Keratinocyte (primary cell): ENCODE measurements at regions not wholly inside any gene's neighbourhood (a gene's known extent, or its start where the extent isn't known, plus 50 kb on each side); places are given as distances from the start of the nearest gene placed in this dataset.
A peak's percentile ranks its signal among the peaks of the same experiment; 100 is the strongest.

Experiments
- DNase-seq: peaks from one replicate; pipeline ENCODE4 v3.0.0-alpha.2; 2011; ENCODE audit warnings: low read depth, missing footprints, low spot score
- FAIRE-seq: peaks from 2 replicates; lab custom pipeline; 2011; peaks lifted over from hg19 to GRCh38; lab: Jason Lieb, UNC
- H2AFZ ChIP-seq: 2 replicates; pipeline ENCODE4 v1.6.0; 2012; ENCODE audit warnings: low read length, control low read depth, inconsistent platforms; ENCODE audit not compliant: control insufficient read depth
- H3K27ac ChIP-seq: 2 replicates; pipeline ENCODE4 v1.5.1; 2011; ENCODE audit warnings: low read length; ENCODE audit not compliant: control insufficient read depth, insufficient read depth
- H3K27me3 ChIP-seq: 3 replicates; pipeline ENCODE4 v1.6.0; 2011; ENCODE audit warnings: low read length; ENCODE audit not compliant: control insufficient read depth, insufficient read depth; ENCODE audit errors: extremely low read depth
- H3K36me3 ChIP-seq, 2 experiments: 2 replicates in 1 of 2; 3 replicates in 1 of 2; pipeline ENCODE4 v1.5.1; 2011; ENCODE audit warnings: low read length in 2 of 2, mild to moderate bottlenecking in 1 of 2; ENCODE audit not compliant: control insufficient read depth in 2 of 2, insufficient read depth in 2 of 2; ENCODE audit errors: extremely low read depth in 1 of 2
- H3K4me1 ChIP-seq: 3 replicates; pipeline ENCODE4 v1.5.1; 2011; ENCODE audit warnings: low read length; ENCODE audit not compliant: control insufficient read depth, insufficient read depth; ENCODE audit errors: extremely low read depth
- H3K4me2 ChIP-seq: 3 replicates; pipeline ENCODE4 v1.6.0; 2011; ENCODE audit warnings: low read depth, low read length; ENCODE audit not compliant: control insufficient read depth, insufficient read depth; ENCODE audit errors: extremely low read depth
- H3K4me3 ChIP-seq, 3 experiments: fragments of 200-600 bp in 1 of 3; sonication (generic) in 1 of 3; 2 replicates in 2 of 3; 3 replicates in 1 of 3; pipeline ENCODE4 v1.5.1; 2011 to 2016; ENCODE audit warnings: low read length in 3 of 3, mild to moderate bottlenecking in 3 of 3, control low read depth in 2 of 3, inconsistent platforms in 1 of 3, low read depth in 1 of 3, mixed read lengths in 1 of 3, mixed run types in 1 of 3, moderate library complexity in 1 of 3; ENCODE audit not compliant: control insufficient read depth in 2 of 3, insufficient read depth in 2 of 3; ENCODE audit errors: extremely low read depth in 1 of 3
- H3K79me2 ChIP-seq: 2 replicates; pipeline ENCODE4 v1.6.0; 2012; ENCODE audit warnings: low read length; ENCODE audit not compliant: control insufficient read depth, insufficient read depth
- H3K9ac ChIP-seq: 3 replicates; pipeline ENCODE4 v1.6.0; 2011; ENCODE audit warnings: low read length; ENCODE audit not compliant: control insufficient read depth, insufficient read depth; ENCODE audit errors: extremely low read depth
- H3K9me1 ChIP-seq: 3 replicates; pipeline ENCODE4 v1.6.0; 2011; ENCODE audit warnings: low read length; ENCODE audit not compliant: control insufficient read depth, insufficient read depth; ENCODE audit errors: extremely low read depth
- H3K9me3 ChIP-seq: 2 replicates; pipeline ENCODE4 v1.5.1; 2012; ENCODE audit warnings: low read depth, low read length; ENCODE audit not compliant: control insufficient read depth
- H4K20me1 ChIP-seq: 3 replicates; pipeline ENCODE4 v1.6.0; 2011; ENCODE audit warnings: low read length; ENCODE audit not compliant: control insufficient read depth, insufficient read depth; ENCODE audit errors: extremely low read depth
- CTCF ChIP-seq, 3 experiments: IDR thresholded peaks in 1 of 3; conservative IDR thresholded peaks in 1 of 3; optimal IDR thresholded peaks in 1 of 3; 2 replicates in 2 of 3; 3 replicates in 1 of 3; pipeline versions ENCODE3 to v1.5.1; 2011; ENCODE audit warnings: low read length in 3 of 3, mild to moderate bottlenecking in 3 of 3, moderate library complexity in 2 of 3, control low read depth in 1 of 3, inconsistent platforms in 1 of 3; ENCODE audit not compliant: insufficient read depth in 2 of 3; ENCODE audit errors: extremely low read depth in 1 of 3
- EZH2 ChIP-seq: IDR thresholded peaks from one replicate; pipeline ENCODE4 v1.6.1; 2012; ENCODE audit warnings: inconsistent platforms, mild to moderate bottlenecking, low read length, moderate library complexity
- dilution Hi-C: fragments of 300-500 bp; cut with MboI; formaldehyde crosslinking; loops from one replicate; pipeline ENCODE4 v1.7.0; 2020; ENCODE audit warnings: low sequenced_read_pairs; ENCODE audit not compliant: extremely low pct_ligation_motif_present

GRCh38 chr2:191612496-191612895 lies 65.4 kb upstream of the NABP1 start:
- dilution Hi-C loops: no loop called here
- peak overlapping the region; percentile 70 for H3K27ac ChIP-seq
- no peaks in the 10 kb centered on the region for H3K9me3 ChIP-seq
- no peak overlapping the region for H3K4me3 ChIP-seq
- DNase-seq (peak; percentile 75), FAIRE-seq (peak; percentile 98)
- H3K9me1 ChIP-seq: no peaks in the 10 kb centered on the region
- H3K4me1 ChIP-seq: peaks cover 30% of the 10 kb centered on the region
- no peak overlapping the region for H2AFZ ChIP-seq
- no peaks in the 10 kb centered on the region for H3K79me2 ChIP-seq
- H3K4me2 ChIP-seq: peak overlapping the region; percentile 47
- no peaks in the 10 kb centered on the region for H3K27me3 ChIP-seq
- H4K20me1 ChIP-seq: no peaks in the 10 kb centered on the region
- no peak overlapping the region for H3K9ac ChIP-seq
- H3K36me3 ChIP-seq: no peaks in the 10 kb centered on the region
- no peak for TF ChIP-seq CTCF (optimal IDR thresholded peaks at IDR 0.05 in 1 of 3, IDR thresholded peaks at IDR 0.05 in 1 of 3, conservative IDR thresholded peaks at IDR 0.05 in 1 of 3; ENCODE audit: extremely low read depth in 1 of 3, insufficient read depth in 2 of 3, low read length in 3 of 3)
- no peak for TF ChIP-seq EZH2

GRCh38 chr2:191614759-191615158 lies 63.2 kb upstream of the NABP1 start:
- no peaks in the 10 kb centered on the region for H4K20me1 ChIP-seq
- no peaks in the 10 kb centered on the region for H3K36me3 ChIP-seq
- TF ChIP-seq EZH2 (no peak), CTCF (optimal IDR thresholded peaks at IDR 0.05 in 1 of 3, IDR thresholded peaks at IDR 0.05 in 1 of 3, conservative IDR thresholded peaks at IDR 0.05 in 1 of 3; ENCODE audit: extremely low read depth in 1 of 3, insufficient read depth in 2 of 3, low read length in 3 of 3) (no peak)
- H3K79me2 ChIP-seq: no peaks in the 10 kb centered on the region
- DNase-seq: no peak
- dilution Hi-C loops: no loop called here
- H3K4me3 ChIP-seq: no peak overlapping the region
- no peak overlapping the region for H2AFZ ChIP-seq
- H3K9me1 ChIP-seq: no peaks in the 10 kb centered on the region
- no peaks in the 10 kb centered on the region for H3K9me3 ChIP-seq
- no peak overlapping the region for H3K4me2 ChIP-seq
- H3K27ac ChIP-seq: no peak overlapping the region
- no peak overlapping the region for H3K9ac ChIP-seq
- no peaks in the 10 kb centered on the region for H3K27me3 ChIP-seq
- FAIRE-seq: peak; percentile 74
- peaks cover 29% of the 10 kb centered on the region for H3K4me1 ChIP-seq
